HL-60 (cell line): ENCODE measurements at regions not wholly inside any gene's neighbourhood (a gene's known extent, or its start where the extent isn't known, plus 50 kb on each side); places are given as distances from the start of the nearest gene placed in this dataset.

Source experiments
- CTCF ChIP-seq: IDR thresholded peaks from one replicate; pipeline ENCODE4 v1.5.1; 2011; ENCODE audit warnings: low read length, control low read depth, inconsistent platforms; ENCODE audit not compliant: insufficient read depth
- GABPA ChIP-seq: IDR thresholded peaks from 2 replicates; pipeline ENCODE4 v1.6.1; 2012; ENCODE audit warnings: low read depth
- POLR2AphosphoS5 ChIP-seq: IDR thresholded peaks from 2 replicates; pipeline ENCODE4 v1.6.1; 2012; ENCODE audit warnings: low read depth
- REST ChIP-seq: IDR thresholded peaks from 2 replicates; pipeline ENCODE4 v1.6.1; 2012; ENCODE audit warnings: low read depth; ENCODE audit not compliant: insufficient replicate concordance

GRCh38 chr3:84023842-84024241 is 934.9 kb upstream of the CADM2 start:
- TF ChIP-seq REST = no peak
- TF ChIP-seq CTCF = no peak
- TF ChIP-seq POLR2AphosphoS5 = no peak
- no peak for TF ChIP-seq GABPA
